IPS-11a (cell line): ENCODE measurements at regions not wholly inside any gene's neighbourhood (a gene's known extent, or its start where the extent isn't known, plus 50 kb on each side); places are given as distances from the start of the nearest gene placed in this dataset.

Source experiments
- H3K4me3 ChIP-seq: one replicate; pipeline ENCODE4 v1.5.1; 2013; ENCODE audit warnings: low read depth, low read length, control low read depth

DNA sequence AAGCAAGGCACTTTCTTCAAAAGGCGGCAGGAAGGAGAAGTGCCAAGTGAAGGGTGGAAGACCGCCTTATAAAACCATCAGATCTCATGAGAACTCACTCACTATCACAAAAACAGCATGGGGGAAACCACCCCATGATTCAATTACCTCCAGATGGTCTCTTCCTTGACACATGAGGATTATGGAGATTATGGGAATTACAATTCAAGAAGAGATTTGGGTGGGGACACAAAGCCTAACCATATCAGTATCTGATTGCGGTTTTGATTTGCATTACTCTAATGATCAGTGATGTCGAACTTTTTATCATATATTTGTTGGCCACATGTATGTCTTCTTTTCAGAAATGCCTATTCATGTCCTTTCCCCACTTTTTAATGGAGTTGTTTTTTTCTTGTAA, 549.3 kb upstream of the IL12A start:
- no peak overlapping the region for H3K4me3 ChIP-seq

DNA sequence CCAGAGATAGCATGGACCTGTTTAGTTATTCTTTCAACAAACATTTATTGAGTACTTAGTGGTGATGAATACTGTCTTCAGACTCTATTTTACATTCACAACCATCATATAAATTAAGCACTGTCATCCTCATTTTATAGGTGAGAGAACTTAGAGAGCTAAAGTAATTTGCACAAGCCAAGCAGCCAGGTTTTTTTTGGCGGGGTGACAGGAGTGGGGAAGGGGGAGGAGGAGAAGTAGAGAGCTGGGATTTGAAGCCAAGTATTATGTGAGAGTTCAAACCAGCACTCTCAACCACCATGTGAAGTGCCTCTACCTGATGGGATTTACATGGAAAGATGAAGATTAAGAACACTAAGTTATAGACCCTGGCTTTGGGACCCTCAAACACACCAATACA, 547.4 kb upstream of the IL12A start:
- H3K4me3 ChIP-seq: no peak overlapping the region

DNA sequence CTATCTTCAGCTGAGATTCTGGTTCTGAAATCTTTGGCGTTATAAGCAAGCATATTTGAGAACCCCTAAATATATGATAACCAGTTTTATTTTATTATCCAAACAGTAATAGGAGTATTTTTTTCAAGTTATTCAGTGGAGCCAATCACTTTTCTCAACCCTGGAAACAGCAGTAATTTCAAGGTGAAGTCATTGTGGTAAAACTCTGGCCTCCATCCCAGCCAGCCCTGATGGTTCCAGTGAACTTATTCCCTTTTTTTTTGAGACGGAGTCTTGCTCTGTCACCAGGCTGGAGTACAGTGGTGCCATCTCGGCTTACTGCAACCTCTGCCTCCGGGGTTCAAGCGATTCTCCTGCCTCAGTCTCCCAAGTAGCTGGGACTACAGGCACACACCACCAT, 545.4 kb upstream of the IL12A start:
- H3K4me3 ChIP-seq: no peak overlapping the region

DNA sequence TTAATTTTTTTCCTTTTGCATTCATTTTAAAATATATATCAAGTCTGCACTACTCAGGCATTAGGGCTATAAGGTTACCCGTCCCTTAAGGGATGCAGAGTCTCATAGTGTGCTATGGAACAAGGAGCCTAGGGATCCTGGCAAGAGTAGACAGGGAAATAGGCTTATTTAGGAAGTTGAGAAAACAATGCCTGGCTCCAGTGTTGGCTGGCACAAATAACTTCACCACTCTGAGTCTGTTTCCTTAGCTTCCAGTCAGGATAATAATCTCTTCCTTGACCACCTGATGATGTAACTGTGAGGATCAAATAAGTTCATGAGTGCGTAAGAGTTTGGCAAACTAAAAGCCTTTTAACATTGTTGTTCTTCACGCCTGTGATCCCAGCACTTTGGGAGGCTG, 540.8 kb upstream of the IL12A start:
- H3K4me3 ChIP-seq: no peak overlapping the region

DNA sequence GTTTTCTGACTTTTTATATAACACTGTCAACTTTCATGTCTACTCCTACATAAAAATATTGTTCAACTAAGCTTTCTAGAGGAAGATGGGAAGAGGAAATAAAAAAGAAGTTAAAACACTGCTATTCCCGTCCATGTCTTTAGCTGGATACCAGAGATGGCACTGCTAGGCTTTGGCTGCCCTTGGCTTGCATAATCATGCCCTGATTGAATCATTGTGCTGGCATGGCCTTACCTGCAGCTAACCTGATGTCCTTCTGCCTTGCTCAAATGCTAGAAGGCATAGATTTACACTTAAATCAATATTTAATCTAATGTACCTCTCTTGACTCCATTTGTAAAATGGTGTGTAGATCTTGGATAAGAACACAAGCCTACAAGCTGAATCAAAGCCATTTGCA, 539.7 kb upstream of the IL12A start:
- H3K4me3 ChIP-seq: no peak overlapping the region

DNA sequence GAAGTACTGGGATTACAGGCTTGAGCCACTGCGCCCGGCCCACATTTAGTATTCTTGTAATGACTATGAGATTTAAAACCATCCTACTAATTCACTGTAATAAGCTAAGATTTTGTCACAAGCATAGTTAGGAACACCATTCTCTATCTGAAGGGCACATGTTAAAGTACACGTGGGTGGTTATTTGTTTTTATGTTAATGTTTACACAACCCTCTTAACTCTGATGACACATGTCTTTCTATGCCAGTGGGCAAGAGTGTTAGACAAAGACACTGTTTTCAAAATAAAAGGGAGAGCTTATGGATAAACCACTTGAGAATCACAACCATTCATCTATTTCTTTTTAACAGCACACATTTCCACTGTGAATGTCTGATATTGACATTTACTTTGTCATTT, 537.6 kb upstream of the IL12A start:
- H3K4me3 ChIP-seq: no peak overlapping the region

DNA sequence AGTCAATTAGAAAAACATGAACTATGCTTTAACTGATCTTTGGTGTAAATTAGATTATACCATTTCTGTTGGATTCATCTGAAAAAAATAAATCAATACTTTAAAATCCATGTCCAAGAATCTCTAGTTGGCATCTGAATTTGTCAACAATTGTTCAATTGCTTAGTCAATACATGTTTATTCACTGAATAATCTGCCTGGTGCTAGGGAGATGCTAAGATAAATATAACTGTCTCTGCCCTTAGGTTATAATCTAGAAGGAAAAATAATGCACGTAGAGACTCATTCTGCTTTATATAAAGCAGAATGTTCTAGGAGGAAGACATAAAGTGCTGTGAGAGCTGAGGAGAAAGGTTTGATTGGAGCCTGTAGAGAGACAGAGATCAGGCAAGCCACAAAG, 537.2 kb upstream of the IL12A start:
- no peak overlapping the region for H3K4me3 ChIP-seq

DNA sequence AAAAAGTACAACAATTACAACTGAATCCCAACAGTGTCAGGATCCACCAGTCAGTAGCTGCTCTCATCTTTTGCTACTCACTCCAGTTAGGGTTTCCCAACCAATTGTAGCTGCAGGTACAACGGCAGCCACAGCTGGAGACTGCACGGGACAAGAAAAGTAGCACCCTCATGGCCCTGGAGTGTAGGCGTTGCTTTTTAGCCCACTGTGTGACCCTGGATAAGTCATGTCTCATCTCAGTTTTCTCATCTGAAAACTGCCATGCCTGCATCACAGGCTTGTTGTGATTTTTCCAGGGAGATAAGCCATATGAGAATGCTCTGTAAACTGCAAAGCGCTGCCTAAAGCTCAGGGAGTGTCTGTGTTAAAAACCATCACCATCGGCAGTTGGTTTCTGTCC, 535.6 kb upstream of the IL12A start:
- H3K4me3 ChIP-seq: no peak overlapping the region

DNA sequence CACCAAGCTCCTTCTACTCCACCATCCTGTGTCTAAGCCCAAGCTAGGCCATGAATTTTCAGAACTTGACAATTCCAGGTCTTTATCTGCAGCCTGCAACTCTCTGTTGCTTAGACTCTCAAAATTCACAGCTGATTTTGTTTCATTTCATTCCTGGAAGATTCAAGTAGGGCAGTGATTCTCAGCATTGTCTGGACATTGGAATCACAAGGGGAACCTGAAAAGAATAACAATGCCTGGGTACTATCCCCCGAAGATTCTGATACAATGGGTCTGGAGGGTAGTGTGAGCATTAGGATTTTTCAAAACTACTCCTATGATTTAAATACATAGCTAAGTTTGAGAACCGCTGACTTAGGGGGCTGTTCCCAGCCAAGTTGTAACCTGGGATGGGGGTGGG, 534.7 kb upstream of the IL12A start:
- H3K4me3 ChIP-seq: no peak overlapping the region

DNA sequence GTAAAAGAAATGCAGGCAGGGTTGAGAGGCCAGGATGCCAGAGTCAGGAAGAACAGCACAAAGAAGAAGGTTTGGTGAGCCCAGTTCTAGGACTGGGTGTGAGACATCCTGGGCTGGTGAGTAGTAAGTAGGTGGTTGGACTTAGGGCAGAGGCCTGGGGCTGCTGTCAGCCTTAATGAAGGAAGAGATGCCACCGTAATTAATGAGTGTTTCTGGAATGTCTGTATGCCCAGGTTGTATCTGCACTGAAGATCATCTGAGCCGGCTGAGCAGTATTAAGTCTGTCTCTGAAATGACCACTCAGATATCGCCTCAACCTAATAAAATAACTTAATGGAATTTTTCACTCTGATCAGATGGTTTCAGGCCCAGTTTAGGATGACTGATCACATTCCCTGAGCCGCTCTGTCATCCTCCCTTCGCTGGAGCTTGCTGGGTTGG, 532.9 kb upstream of the IL12A start:
- no peak overlapping the region for H3K4me3 ChIP-seq

DNA sequence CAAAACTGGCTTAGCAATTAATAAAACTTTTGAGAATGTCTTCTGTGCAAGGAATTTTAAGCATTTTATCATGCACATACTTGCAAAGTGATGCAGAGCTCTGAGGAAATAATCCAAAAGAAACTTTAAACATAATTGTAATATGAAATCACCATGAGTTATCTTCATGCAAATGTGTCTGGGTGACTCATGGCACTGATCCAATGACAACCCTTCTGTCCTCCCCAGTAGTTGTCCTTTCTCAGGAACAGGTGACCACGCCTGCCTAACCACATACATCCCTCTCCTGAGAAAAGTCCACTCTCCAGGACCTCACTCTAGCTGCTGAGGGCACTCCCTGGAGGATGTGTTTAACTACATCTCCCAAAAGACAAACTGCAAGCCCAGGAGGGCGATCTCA, 530.6 kb upstream of the IL12A start:
- no peak overlapping the region for H3K4me3 ChIP-seq

DNA sequence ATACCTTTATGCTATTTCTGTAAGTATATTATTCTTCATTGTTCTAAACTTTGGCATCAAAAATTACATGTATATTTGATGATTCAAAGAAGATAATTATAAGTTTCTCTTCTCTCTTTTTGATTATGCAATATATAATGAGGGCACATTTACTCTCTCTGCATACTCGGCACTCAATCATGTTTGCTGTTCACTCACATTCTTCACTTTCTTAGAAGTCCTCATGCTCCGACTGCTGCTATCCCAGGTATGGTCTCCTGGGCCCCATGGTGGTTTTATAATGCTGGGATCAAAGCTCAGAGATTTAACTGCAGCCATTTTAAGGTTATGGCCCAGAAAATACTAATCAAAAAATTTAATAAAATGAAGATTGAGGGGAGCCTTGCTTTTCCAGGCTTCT, 529.7 kb upstream of the IL12A start:
- H3K4me3 ChIP-seq: no peak overlapping the region

DNA sequence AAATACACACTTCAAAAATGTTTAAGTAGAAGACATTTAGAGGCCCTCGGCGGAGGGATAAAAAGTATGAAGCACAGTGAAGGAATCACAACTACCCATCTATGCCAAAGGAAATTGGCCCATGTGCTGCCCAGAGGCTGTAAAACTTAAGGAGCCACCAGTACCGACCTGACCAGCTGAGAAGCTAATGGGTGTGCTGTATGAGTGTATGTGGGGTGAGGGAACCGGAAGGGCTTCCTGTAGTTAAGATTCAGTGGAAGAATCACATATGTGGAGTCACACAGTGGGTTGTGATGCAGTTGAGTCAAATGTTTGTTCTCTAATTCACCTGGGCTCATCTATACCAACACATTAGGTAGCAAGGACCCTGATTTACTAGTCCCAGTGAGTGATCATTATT, 516.0 kb upstream of the IL12A start:
- no peak overlapping the region for H3K4me3 ChIP-seq

DNA sequence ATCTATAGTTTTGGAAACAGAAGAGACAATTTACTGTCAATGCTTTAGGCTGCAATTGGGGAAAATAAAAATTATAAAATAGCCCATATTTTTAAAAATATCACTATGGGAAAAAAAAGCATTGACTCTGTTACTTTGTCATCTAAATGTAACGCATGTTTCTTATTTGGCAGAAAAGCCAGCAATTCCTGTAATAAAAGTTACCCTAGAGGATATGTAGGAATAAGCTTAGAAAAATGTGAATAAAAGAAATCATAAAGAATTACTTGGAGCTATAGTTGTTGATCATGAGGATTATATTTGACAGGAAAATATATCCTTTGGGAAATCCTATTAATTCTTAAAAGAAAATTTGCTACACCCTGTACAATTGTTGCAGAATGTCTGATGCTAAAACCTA, 515.4 kb upstream of the IL12A start:
- no peak overlapping the region for H3K4me3 ChIP-seq

DNA sequence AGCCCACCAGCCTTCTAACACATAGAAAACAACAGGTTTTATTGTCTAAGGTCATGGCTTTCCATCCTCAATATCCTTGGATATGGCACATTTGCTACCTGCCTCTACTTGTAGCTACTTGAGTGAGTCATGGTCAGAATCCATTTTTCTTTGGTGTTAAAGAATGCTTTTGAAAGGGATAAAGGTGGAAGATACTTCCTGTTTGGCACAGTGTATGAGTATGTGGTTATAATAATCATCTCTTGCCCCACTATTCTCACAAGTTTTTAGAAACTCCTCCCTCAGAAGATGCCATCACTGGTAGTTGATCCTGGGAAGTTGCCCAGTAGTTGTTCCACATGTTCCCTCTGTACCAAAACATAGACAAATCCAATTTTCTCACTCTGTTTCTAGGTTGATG, 508.6 kb upstream of the IL12A start:
- H3K4me3 ChIP-seq: no peak overlapping the region

DNA sequence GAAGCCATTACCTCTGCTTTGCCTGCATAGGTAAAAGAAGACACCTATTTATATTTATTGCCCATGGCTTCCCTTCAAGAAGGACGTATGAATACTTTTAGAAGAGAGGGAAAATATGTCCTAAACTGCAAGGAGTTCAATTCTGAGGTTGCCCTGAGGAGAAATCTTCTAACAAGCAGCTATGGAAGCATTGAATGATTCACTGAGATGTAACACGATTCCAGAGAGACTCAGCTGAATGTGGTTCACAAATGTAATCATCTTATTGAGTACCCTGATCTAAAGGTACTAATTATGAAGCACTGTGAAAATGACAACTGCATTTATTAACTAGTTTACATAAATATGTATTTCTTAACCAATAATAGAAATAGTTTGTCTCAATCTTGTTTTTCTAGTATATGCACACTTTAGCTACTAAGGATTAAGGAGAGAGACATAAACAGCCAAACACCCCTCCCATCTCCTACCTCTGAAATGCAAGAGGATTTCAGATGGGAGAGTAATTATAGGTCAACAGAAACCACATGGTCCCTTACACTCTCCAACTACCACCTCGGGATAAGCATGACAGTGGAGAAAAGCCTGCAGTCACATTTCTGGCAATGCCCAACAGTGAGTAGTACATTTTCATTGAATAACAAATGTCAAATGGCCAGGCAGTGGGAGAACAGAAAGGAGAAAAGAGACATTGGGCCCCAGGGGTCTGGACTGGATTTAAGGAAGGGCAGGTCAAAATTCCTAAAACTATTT, 506.2 kb upstream of the IL12A start:
- H3K4me3 ChIP-seq: no peak overlapping the region

DNA sequence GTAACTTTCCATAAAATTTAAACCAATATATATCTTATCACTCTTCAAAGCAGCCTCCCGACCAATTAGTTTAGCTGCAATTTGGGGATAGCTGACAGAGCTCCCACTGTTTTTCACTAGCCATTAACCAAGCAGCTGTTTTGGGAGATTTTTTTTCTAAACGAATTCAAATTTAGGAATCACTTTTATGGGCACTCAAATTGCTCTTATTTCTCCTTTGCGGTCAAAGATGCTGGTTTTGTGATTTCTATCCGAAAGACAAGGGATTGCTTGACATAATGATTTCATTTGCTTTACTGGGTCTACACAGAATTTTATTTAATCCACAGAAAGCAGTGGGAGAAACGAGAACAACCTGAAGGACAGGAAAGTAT, 505.7 kb upstream of the IL12A start:
- H3K4me3 ChIP-seq: no peak overlapping the region

DNA sequence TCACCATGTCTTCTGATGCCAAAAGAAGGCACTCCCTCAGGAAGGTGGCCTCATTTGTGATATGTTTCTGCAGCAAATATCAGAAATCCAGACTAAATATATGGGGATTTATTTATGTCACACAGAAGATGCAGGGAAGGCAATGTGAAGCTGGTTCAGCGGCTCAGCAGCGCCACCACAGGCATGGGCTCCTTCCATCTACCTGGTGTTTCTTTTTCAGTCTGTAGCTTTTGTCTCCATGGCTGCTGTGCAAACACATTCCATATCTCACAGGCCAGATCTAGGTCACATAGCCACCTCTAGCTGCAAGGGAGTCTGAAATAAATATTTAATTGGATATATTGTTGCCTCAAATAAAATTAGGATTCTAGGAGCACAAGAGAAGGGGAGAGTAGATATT, 502.1 kb upstream of the IL12A start:
- H3K4me3 ChIP-seq: no peak overlapping the region

DNA sequence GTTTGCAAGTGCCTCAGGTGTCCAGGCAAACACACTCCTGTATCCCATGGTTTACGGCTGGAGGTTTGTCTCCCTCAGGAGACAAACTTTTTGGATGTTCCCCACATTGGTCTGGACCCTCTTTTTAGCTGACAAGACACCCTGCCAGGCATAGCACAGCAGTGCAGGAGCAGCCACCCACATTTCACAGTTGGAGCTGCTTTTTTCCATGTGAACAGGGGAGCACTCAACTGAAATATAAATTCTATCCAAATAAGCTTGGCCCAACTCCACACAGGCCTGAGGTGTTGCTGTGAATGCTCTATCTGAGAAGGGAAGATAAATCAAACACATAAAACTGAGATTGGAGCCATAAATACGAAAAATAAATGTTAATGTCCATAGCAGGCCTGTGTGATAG, 501.3 kb upstream of the IL12A start:
- H3K4me3 ChIP-seq: no peak overlapping the region

DNA sequence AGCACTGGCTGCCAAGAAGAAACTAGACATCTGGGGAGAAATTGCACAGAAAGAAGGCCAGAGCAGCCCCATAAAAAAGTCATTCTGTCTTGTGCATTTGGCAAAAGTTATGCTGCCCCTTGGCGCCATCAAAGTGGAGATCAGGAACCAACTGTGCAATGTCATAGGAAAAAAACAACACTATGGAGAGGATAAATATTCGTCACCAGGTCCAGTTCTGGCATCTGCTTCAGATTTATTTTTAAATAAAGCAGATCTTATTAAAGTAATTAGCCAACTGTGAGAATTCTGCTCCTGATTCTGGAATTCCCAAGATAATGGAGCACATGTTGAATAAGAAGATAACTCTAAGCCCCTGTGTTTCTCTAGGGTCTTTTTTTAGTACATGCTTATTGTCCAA, 500.0 kb upstream of the IL12A start:
- no peak overlapping the region for H3K4me3 ChIP-seq

DNA sequence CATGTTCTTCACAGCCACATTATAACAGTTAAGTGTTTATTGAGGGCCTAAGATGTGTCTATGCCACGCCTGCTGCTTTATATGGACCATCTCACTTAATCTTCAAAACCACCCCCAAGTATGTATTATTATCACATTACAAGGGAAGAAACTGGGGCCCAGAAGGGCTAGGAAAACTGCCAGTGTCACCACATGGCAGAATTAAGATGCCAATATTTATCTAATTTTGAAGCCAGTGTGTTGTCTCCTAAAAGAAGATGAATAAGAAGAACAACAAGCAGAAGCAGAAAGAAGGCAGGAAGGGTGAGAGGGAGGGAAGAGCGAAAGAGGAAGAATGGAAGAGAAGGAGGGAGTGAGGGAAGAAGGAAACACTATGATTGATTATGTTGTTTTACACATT, 491.3 kb upstream of the IL12A start:
- H3K4me3 ChIP-seq: no peak overlapping the region

DNA sequence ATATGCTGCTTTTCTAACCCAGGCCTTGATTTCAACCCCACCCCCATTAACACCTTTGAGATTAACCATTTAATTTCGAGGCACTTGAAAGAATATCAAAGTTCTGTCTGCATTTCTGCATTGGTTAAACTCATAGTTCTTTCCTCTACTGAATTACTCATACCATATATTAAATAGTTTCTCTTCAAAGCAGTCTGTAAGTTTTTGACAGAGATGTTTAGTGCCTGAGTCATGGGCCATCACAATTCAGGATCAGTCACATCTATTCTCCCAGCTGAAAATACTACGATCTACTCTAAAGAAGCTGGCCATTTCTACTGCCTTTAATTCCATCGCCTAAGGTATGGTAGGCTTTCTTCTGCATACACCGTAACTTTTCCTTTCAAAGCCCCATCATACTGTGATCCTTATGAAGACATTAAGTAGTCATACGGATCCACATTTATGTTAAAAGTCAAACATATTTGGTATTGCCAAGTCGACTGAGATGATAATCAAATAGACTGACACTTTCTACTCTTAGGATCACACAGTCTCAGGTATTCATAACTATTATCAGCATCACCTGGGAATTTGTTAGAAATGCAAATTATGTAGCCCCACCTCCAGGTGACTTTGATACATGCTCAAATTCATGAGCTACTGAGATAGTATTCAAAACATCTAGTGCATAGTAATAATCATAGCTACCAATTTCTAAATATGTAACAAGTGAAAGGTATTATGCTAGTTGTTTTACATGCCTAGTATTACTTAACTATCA, 489.4 kb upstream of the IL12A start:
- H3K4me3 ChIP-seq: no peak overlapping the region

DNA sequence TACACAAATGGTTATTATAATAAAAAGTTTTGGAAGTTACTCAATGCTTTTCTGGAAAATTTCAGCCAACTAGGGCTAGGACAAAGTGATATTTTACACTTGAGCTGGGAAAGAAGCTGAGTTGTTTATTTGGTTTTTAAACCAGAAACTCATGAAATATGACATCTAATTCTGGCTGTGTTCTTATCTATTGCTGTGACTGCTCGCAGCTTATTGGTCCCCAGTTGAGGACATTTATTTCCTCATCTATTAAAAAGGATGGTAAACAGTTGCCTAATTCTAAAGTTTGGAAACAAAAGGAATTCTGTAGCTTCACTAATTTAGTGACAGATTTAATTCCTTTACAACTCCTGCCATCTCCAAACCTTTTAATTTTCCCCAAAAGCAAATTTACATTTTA, 487.6 kb upstream of the IL12A start:
- no peak overlapping the region for H3K4me3 ChIP-seq
